ENCODE measurements at regions not wholly inside any gene's neighbourhood (a gene's known extent, or its start where the extent isn't known, plus 50 kb on each side); places are given as distances from the start of the nearest gene placed in this dataset.
"Not testable (repeated sequence)": the region's sequence is repeated elsewhere in the genome, so short reads cannot be mapped to it uniquely, and the experiment has no call there.

DNA sequence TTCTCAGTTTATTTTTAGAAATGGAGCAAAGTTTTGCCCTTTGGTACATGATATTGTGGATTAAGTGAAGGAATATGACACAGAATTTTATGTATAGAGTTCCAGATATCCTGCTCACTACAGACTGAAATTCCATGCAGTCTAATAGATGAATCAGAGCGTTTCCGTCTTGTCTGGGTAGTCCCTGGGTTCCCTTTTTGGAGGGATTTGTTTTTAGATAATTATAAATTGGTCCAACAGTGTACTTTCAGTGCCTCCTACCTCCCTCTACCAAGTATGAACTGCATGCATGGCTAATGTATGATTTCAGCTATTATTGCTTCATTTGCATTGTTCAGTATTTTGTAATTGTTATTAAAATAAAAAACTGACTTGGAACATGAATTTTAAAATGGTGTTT lies 74.4 kb downstream of the SEPTIN7 start:
- H3K4me3 ChIP-seq (ENCODE audit: low read length in 2 of 2) = no peak overlapping the region
- no peak overlapping the region for H3K27ac ChIP-seq (ENCODE audit: low read depth in 1 of 2, low read length in 1 of 2)
- H3K27me3 ChIP-seq (ENCODE audit: control insufficient read depth in 2 of 2, insufficient read depth in 1 of 2, low read length in 1 of 2) = no peaks in the 10 kb centered on the region
- no peak for DNase-seq (ENCODE audit: low read depth in 6 of 9, low spot score in 9 of 9)
- H3K36me3 ChIP-seq (ENCODE audit: control insufficient read depth in 2 of 2, insufficient read depth in 2 of 2, low read length in 1 of 2) = peaks cover 0 to 22% of the 10 kb centered on the region in 2 donors
- H3K9me3 ChIP-seq (ENCODE audit: control insufficient read depth in 2 of 2, insufficient read depth in 1 of 2, low read length in 1 of 2) = no peaks in the 10 kb centered on the region
- WGBS = 84% methylated on average over 2 of the region's 2 CpGs
- H3K4me1 ChIP-seq (ENCODE audit: control insufficient read depth in 2 of 2, insufficient read depth in 2 of 2, low read length in 2 of 2) = no peaks in the 10 kb centered on the region

- H3K4me3 ChIP-seq (ENCODE audit: low read length in 2 of 2) = no peak overlapping the region
- DNase-seq (ENCODE audit: low read depth in 6 of 9, low spot score in 9 of 9) = no peak
- no peaks in the 10 kb centered on the region for H3K4me1 ChIP-seq (ENCODE audit: control insufficient read depth in 2 of 2, insufficient read depth in 2 of 2, low read length in 2 of 2)
- H3K27me3 ChIP-seq (ENCODE audit: control insufficient read depth in 2 of 2, insufficient read depth in 1 of 2, low read length in 1 of 2) = no peaks in the 10 kb centered on the region
- no peaks in the 10 kb centered on the region for H3K9me3 ChIP-seq (ENCODE audit: control insufficient read depth in 2 of 2, insufficient read depth in 1 of 2, low read length in 1 of 2)
- H3K27ac ChIP-seq (ENCODE audit: low read depth in 1 of 2, low read length in 1 of 2) = no peak overlapping the region
- WGBS = 100% methylated on average over 1 of the region's 1 CpG
- peaks cover 0 to 20% of the 10 kb centered on the region in 2 donors for H3K36me3 ChIP-seq (ENCODE audit: control insufficient read depth in 2 of 2, insufficient read depth in 2 of 2, low read length in 1 of 2)
These were observed 77.5 kb downstream of the SEPTIN7 start for GRCh38 chr7:35878351-35878750.

- H3K9me3 ChIP-seq (ENCODE audit: control insufficient read depth in 2 of 2, insufficient read depth in 1 of 2, low read length in 1 of 2); H3K27ac ChIP-seq (ENCODE audit: low read depth in 1 of 2, low read length in 1 of 2): not testable (repeated sequence)
- peaks cover 7 to 49% of the 10 kb centered on the region in 2 donors for H3K36me3 ChIP-seq (ENCODE audit: control insufficient read depth in 2 of 2, insufficient read depth in 2 of 2, low read length in 1 of 2)
These were observed 86.6 kb downstream of the SEPTIN7 start for GRCh38 chr7:35887430-35887829.

DNA sequence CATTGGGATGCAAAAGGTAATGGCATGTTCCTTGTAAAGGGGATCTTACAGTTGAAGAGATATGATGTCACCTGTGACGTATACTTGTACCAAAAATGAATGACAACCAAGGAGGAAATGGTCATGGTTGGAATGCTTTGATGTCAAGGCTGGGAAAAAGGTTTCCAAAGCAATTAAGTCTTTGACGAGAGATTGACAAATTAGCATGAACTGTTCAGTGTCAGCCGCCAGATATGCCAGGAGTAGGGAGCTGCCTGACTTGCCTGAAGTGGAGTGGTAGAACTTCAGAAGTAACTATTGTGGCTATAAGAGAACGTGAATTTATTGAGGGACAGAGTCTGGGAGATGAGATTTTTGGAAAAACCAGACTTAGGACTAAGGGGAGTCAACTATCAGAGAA lies 88.1 kb downstream of the SEPTIN7 start:
- H3K4me3 ChIP-seq (ENCODE audit: low read length in 2 of 2) = no peak overlapping the region
- peaks cover 7 to 42% of the 10 kb centered on the region in 2 donors for H3K36me3 ChIP-seq (ENCODE audit: control insufficient read depth in 2 of 2, insufficient read depth in 2 of 2, low read length in 1 of 2)
- WGBS = 98% methylated on average over 4 of the region's 4 CpGs
- no peaks in the 10 kb centered on the region for H3K27me3 ChIP-seq (ENCODE audit: control insufficient read depth in 2 of 2, insufficient read depth in 1 of 2, low read length in 1 of 2)
- H3K27ac ChIP-seq (ENCODE audit: low read depth in 1 of 2, low read length in 1 of 2) = no peak overlapping the region
- no peak for DNase-seq (ENCODE audit: low read depth in 6 of 9, low spot score in 9 of 9)
- H3K9me3 ChIP-seq (ENCODE audit: control insufficient read depth in 2 of 2, insufficient read depth in 1 of 2, low read length in 1 of 2) = no peaks in the 10 kb centered on the region
- no peaks in the 10 kb centered on the region for H3K4me1 ChIP-seq (ENCODE audit: control insufficient read depth in 2 of 2, insufficient read depth in 2 of 2, low read length in 2 of 2)

More at GRCh38 chr7:35887430-35887829, 86.6 kb downstream of the SEPTIN7 start:
- WGBS = 96% methylated on average over 4 of the region's 4 CpGs
- H3K27me3 ChIP-seq (ENCODE audit: control insufficient read depth in 2 of 2, insufficient read depth in 1 of 2, low read length in 1 of 2); H3K4me1 ChIP-seq (ENCODE audit: control insufficient read depth in 2 of 2, insufficient read depth in 2 of 2, low read length in 2 of 2); DNase-seq (ENCODE audit: low read depth in 6 of 9, low spot score in 9 of 9); H3K4me3 ChIP-seq (ENCODE audit: low read length in 2 of 2): not testable (repeated sequence)

DNA sequence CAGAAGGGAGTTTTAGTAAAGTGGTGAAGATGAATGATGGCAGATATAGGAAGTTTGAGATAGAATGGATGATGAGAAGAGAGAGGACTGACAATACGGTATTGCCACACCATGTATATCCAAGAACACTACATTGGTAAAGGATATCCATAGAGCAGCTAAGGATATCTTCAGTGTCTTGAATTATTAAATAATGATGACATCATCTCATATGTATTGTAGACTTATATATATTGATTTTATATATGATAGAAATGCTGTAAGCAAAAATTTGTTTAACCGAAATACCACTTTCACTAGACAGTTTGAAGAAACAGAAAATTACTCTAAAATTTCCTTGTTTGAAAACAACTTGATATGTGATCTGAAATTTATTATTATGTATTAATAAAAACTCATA lies 89.0 kb downstream of the SEPTIN7 start:
- H3K4me3 ChIP-seq (ENCODE audit: low read length in 2 of 2) = no peak overlapping the region
- H3K27ac ChIP-seq (ENCODE audit: low read depth in 1 of 2, low read length in 1 of 2) = no peak overlapping the region
- H3K4me1 ChIP-seq (ENCODE audit: control insufficient read depth in 2 of 2, insufficient read depth in 2 of 2, low read length in 2 of 2) = no peaks in the 10 kb centered on the region
- H3K27me3 ChIP-seq (ENCODE audit: control insufficient read depth in 2 of 2, insufficient read depth in 1 of 2, low read length in 1 of 2) = no peaks in the 10 kb centered on the region
- H3K9me3 ChIP-seq (ENCODE audit: control insufficient read depth in 2 of 2, insufficient read depth in 1 of 2, low read length in 1 of 2) = no peaks in the 10 kb centered on the region
- WGBS = 98% methylated on average over 2 of the region's 2 CpGs
- no peak for DNase-seq (ENCODE audit: low read depth in 6 of 9, low spot score in 9 of 9)
- H3K36me3 ChIP-seq (ENCODE audit: control insufficient read depth in 2 of 2, insufficient read depth in 2 of 2, low read length in 1 of 2) = peaks cover 7 to 38% of the 10 kb centered on the region in 2 donors

GRCh38 chr7:35891004-35891830 lies 90.4 kb downstream of the SEPTIN7 start:
- Histone ChIP-seq H3K27ac (ENCODE audit: low read depth in 1 of 2, low read length in 1 of 2) (no peak overlapping the region), H3K36me3 (ENCODE audit: control insufficient read depth in 2 of 2, insufficient read depth in 2 of 2, low read length in 1 of 2) (peaks cover 7 to 30% of the 10 kb centered on the region in 2 donors), H3K9me3 (ENCODE audit: control insufficient read depth in 2 of 2, insufficient read depth in 1 of 2, low read length in 1 of 2) (no peaks in the 10 kb centered on the region), H3K4me3 (ENCODE audit: low read length in 2 of 2) (no peak overlapping the region), H3K27me3 (ENCODE audit: control insufficient read depth in 2 of 2, insufficient read depth in 1 of 2, low read length in 1 of 2) (no peaks in the 10 kb centered on the region), H3K4me1 (ENCODE audit: control insufficient read depth in 2 of 2, insufficient read depth in 2 of 2, low read length in 2 of 2) (no peaks in the 10 kb centered on the region)
- DNase-seq (ENCODE audit: low read depth in 6 of 9, low spot score in 9 of 9) = no peak
- WGBS = 96% methylated on average over 3 of the region's 3 CpGs

DNA sequence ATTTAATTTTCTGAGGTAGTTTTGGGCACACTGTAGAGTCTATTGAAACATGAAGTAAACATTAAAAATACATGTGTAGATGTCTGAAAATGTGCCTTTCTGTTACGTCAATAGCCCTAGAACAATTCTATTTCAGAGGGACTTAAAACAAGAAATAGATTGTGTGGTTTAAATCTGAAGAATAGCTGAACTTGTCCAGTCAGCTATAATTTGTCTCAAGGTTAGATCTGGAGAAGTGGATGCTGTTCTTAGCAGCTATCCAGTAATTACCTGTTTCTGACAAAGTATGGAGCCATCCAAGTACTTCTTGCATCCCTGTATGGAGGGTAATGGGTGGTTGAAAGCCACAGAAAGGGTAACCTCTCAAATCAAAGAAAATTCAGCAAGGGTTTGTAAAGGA lies 92.8 kb downstream of the SEPTIN7 start:
- H3K9me3 ChIP-seq (ENCODE audit: control insufficient read depth in 2 of 2, insufficient read depth in 1 of 2, low read length in 1 of 2) = no peaks in the 10 kb centered on the region
- WGBS = 100% methylated on average over 1 of the region's 1 CpG
- H3K27me3 ChIP-seq (ENCODE audit: control insufficient read depth in 2 of 2, insufficient read depth in 1 of 2, low read length in 1 of 2) = no peaks in the 10 kb centered on the region
- H3K4me3 ChIP-seq (ENCODE audit: low read length in 2 of 2) = no peak overlapping the region
- H3K27ac ChIP-seq (ENCODE audit: low read depth in 1 of 2, low read length in 1 of 2) = no peak overlapping the region
- no peak for DNase-seq (ENCODE audit: low read depth in 6 of 9, low spot score in 9 of 9)
- H3K4me1 ChIP-seq (ENCODE audit: control insufficient read depth in 2 of 2, insufficient read depth in 2 of 2, low read length in 2 of 2) = no peaks in the 10 kb centered on the region
- peaks cover 4 to 28% of the 10 kb centered on the region in 2 donors for H3K36me3 ChIP-seq (ENCODE audit: control insufficient read depth in 2 of 2, insufficient read depth in 2 of 2, low read length in 1 of 2)

- Histone ChIP-seq H3K4me1 (ENCODE audit: control insufficient read depth in 2 of 2, insufficient read depth in 2 of 2, low read length in 2 of 2) (no peaks in the 10 kb centered on the region), H3K36me3 (ENCODE audit: control insufficient read depth in 2 of 2, insufficient read depth in 2 of 2, low read length in 1 of 2) (peaks cover 0 to 32% of the 10 kb centered on the region in 2 donors), H3K4me3 (ENCODE audit: low read length in 2 of 2) (no peak overlapping the region), H3K27me3 (ENCODE audit: control insufficient read depth in 2 of 2, insufficient read depth in 1 of 2, low read length in 1 of 2) (no peaks in the 10 kb centered on the region), H3K27ac (ENCODE audit: low read depth in 1 of 2, low read length in 1 of 2) (no peak overlapping the region), H3K9me3 (ENCODE audit: control insufficient read depth in 2 of 2, insufficient read depth in 1 of 2, low read length in 1 of 2) (no peaks in the 10 kb centered on the region)
- 99% methylated on average over 1 of the region's 1 CpG for WGBS
- DNase-seq (ENCODE audit: low read depth in 6 of 9, low spot score in 9 of 9) = no peak
These were observed 93.9 kb downstream of the SEPTIN7 start for GRCh38 chr7:35894721-35895120.

DNA sequence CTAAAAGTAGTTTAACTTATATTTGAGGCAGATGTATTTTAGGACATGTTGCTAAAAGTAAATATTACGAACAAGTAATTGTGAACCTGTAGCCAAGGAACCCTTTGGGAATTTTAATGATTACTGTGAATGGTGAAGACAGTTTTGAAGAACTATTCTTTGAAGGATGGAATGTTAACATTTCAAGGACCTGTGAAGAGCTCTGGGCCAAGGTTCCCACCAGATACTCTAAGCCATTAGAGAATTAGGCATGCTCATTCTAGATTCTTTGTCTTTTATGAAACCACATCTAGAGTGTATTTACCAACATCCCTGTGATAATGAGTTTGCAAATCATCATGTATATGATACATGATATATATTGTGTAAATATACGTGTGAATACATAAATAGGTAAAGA lies 99.8 kb downstream of the SEPTIN7 start:
- H3K4me3 ChIP-seq (ENCODE audit: low read length in 2 of 2) = no peak overlapping the region
- H3K36me3 ChIP-seq (ENCODE audit: control insufficient read depth in 2 of 2, insufficient read depth in 2 of 2, low read length in 1 of 2) = peaks cover 0 to 37% of the 10 kb centered on the region in 2 donors
- WGBS = over 99% methylated on average over 2 of the region's 2 CpGs
- no peaks in the 10 kb centered on the region for H3K4me1 ChIP-seq (ENCODE audit: control insufficient read depth in 2 of 2, insufficient read depth in 2 of 2, low read length in 2 of 2)
- no peak overlapping the region for H3K27ac ChIP-seq (ENCODE audit: low read depth in 1 of 2, low read length in 1 of 2)
- no peaks in the 10 kb centered on the region for H3K27me3 ChIP-seq (ENCODE audit: control insufficient read depth in 2 of 2, insufficient read depth in 1 of 2, low read length in 1 of 2)
- H3K9me3 ChIP-seq (ENCODE audit: control insufficient read depth in 2 of 2, insufficient read depth in 1 of 2, low read length in 1 of 2) = no peaks in the 10 kb centered on the region
- no peak for DNase-seq (ENCODE audit: low read depth in 6 of 9, low spot score in 9 of 9)
